GM21528 (cell line): ENCODE measurements at regions not wholly inside any gene's neighbourhood (a gene's known extent, or its start where the extent isn't known, plus 50 kb on each side); places are given as distances from the start of the nearest gene placed in this dataset.
"Not testable (repeated sequence)": the region's sequence is repeated elsewhere in the genome, so short reads cannot be mapped to it uniquely, and the experiment has no call there.

ENCODE experiments used
- ATAC-seq: cut with Tn5 transposase; IDR thresholded peaks from one replicate; pipeline ENCODE4 v1.9.1; 2021; ENCODE audit warnings: mild to moderate bottlenecking, moderate library complexity; ENCODE audit not compliant: unreplicated experiment, low FRiP score

DNA sequence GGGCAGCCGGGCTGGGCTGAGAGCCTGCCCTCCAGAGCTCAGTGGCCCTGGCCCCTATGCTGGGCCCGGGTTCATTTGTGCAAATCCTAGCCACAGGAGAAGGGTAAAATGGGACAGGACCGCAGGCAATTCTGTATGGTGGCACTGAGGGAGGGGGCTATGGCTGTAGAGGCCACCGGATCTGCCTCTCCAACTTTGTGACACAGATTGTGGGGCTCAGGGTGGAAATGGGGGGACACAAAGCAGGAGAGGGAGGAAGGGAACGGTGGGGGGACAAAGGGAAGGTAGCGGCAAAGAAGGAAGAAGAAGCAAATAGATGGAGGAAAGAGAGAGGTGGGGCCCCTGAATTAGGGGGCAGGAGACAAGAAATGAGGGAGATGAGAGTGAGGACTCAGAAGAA is 201.1 kb downstream of the SMAD2 start:
- no peak for ATAC-seq

GRCh38 chr18:47728921-47729320 is 201.5 kb downstream of the SMAD2 start:
- ATAC-seq, result no peak

- ATAC-seq, result no peak
These were observed 203.1 kb downstream of the SMAD2 start for GRCh38 chr18:47727409-47727808.

DNA sequence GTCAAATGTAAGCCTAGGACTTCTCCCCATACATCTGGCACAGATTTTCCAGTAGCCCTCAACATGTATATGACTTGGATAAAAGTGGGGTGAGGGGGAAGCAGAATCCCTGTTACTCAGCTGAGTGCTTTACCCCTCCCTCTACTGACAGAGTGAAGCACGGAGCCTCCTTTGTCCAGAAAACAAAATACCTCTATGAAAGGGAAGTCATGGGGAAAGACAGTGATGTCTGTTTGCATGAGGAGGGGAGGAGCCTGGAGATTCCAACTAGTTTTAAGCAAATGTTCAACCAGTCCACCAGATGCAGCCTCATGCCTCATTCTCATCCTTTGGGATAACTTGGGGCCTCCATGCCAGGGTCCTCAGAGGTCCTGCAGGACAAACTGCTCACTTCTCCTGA is 203.9 kb downstream of the SMAD2 start:
- ATAC-seq, result no peak

DNA sequence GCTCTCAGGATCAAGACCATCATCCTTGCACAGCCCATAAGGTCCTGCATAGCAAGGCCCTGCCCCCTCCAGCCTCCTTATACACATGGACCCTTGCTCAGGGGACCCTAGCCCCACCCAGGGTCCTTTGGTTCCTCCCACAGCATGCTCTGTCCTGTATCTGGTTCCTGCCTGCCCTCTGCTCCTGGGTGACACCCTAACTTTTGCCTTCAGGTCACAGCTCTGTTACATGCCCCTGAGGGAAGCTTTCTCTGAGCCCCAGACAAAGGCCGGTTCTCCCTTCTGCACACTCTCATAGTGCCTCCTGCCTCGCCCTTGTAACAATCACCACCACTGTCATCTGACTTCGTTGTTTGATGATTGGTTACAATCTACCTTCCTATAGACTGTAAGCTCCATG is 204.8 kb downstream of the SMAD2 start:
- no peak for ATAC-seq

DNA sequence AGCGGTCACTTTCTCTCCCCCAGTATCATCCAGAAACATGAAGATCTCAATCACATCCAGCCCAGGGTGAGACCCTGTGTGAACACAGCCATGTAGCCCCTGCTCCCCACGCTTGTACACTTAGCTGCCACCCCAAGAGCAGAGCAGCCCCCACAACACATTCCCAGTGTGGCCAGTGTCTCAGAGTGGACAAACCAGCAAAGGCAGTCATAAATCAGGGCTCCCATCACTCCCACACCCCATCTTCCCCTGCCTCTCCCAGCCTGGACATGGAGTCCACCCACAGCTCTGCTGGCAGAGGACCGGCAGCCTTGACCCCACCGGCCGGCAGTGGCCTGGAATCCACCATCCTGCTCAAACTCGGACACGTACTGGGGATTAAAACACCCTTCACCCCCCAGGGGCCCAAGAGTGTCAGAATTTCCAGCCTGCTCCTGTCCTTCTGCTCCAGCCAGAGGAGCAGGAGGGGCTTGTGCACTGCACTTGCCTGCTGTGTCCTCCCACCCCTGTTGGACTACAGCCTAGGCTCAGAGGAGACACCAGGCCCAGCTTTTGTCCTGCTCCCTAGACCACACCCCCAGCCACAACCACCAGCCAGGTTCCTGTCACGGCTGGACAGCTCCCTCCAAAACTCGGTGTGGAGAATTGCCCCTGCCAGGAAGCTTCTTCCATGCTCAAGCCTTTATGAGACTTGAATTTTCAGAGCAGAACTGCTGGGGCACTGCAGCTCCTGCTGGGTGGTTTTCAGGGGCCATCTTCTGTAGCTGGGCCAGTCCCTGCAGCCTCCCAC is 206.1 kb downstream of the SMAD2 start:
- ATAC-seq, result no peak

GRCh38 chr18:47721876-47722275 is 208.6 kb downstream of the SMAD2 start:
- no peak for ATAC-seq

GRCh38 chr18:47720741-47721140 is 209.7 kb downstream of the SMAD2 start:
- ATAC-seq, result no peak

- no peak for ATAC-seq
These were observed 211.2 kb downstream of the SMAD2 start for GRCh38 chr18:47719096-47719780.

- no peak for ATAC-seq
These were observed 211.8 kb downstream of the SMAD2 start for GRCh38 chr18:47718646-47719045.

- no peak for ATAC-seq
These were observed 213.2 kb downstream of the SMAD2 start for GRCh38 chr18:47717257-47717656.

GRCh38 chr18:47716632-47717185 is 213.8 kb downstream of the SMAD2 start:
- no peak for ATAC-seq

DNA sequence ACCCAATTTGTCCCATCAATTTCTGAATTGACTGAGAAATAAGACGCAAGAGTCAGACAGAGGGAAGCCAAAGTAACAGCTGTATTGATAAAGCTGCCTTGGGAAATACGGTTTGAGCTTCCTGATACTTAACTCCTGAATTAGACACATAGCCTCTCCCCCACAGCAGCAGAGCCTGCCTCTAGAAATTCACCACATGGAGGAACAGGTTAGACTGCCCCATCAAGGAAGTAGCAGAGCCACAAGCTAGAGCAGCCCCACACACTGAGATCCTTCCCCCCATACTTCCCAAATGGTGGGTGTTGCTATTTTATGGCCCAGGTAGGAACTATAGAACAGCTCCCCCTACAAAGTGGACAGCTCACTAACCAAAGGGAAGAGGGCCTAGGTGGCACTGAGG is 220.0 kb downstream of the SMAD2 start:
- ATAC-seq, result no peak

- ATAC-seq, result no peak
These were observed 220.9 kb downstream of the SMAD2 start for GRCh38 chr18:47709556-47709955.

DNA sequence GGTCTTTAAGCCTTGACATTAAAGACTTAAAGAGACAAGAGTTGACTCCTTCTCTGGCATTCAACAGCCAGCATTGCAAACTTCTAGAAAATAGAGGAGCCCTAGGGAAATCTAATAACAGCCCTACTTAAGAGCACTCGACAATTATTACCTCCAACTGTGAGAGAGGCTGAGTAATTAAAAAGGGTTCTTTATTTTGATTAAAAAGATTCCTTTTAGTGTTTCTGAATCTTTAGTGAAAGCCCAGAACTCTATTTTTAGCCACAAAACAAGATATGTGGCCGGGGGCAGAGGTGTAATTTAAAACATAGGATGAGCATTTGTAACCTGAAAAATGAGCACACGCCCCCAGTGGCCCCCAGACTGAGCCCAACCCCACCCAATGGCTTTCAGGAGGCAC is 222.3 kb downstream of the SMAD2 start:
- no peak for ATAC-seq

GRCh38 chr18:47701134-47701533 is 229.3 kb downstream of the SMAD2 start:
- no peak for ATAC-seq

DNA sequence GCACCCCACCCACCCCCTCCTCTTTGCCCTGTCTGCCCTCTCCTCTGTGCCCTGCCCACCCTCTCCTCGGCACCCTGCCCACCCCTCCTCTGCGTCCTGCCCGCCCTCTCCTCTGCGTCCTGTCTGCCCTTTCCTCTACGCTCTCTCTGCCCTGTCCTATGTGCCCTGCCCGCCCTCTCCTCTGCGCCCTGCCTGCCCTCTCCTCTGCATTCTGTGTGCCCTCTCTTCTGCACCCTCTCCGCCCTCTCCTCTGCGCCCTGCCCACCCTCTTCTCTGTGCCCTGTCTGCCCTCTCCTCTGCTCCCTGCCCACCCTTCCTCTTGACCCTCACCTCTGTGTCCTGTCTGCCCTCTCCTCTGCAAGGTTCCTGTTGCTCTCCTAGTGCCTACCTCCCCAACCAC is 233.6 kb downstream of the SMAD2 start:
- no peak for ATAC-seq

GRCh38 chr18:47691611-47692010 is 238.8 kb downstream of the SMAD2 start:
- no peak for ATAC-seq

- not testable (repeated sequence) for ATAC-seq
These were observed 239.7 kb downstream of the SMAD2 start for GRCh38 chr18:47690778-47691177.

DNA sequence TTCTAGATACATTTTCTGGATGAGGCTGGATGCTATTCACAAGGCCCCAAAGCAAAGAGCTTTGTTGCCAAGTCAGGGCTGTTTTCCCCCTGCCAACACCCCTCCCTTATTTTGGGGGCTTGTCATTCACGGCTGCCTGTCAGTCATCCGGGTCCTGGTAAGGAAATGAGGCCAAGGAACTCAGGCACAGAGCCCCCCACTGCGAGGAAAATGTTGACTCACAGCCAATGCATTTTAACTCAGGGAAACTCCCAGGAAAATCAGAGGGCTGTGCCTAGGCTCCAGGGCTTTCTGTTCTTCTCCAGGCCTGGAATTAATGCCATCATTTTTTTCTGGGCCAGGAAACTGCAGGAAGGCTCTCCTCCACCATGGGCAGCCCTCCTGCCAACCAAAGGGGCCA is 241.1 kb downstream of the SMAD2 start:
- no peak for ATAC-seq

GRCh38 chr18:47686806-47687205 is 243.7 kb downstream of the SMAD2 start:
- no peak for ATAC-seq

GRCh38 chr18:47683774-47684173 is 246.7 kb downstream of the SMAD2 start:
- ATAC-seq, result no peak
